Psoas muscle (tissue), 7 donors: ENCODE measurements at regions not wholly inside any gene's neighbourhood (a gene's known extent, or its start where the extent isn't known, plus 50 kb on each side); places are given as distances from the start of the nearest gene placed in this dataset.

Experiments used
- ATAC-seq, 4 donors: fragments of 200-7000 bp; cut with Tn5 transposase; one replicate each; pipeline ENCODE4 v1.9.1; 2020; ENCODE audit warnings: moderate library complexity in 3 of 4, mild to moderate bottlenecking in 2 of 4
- DNase-seq, 2 donors: peaks; one replicate each; pipeline ENCODE4 v3.0.0-alpha.2; 2020
- H3K27ac ChIP-seq: fragments of 200-600 bp; one replicate; pipeline ENCODE4 v1.8.0; 2022
- H3K27me3 ChIP-seq, 3 donors: fragments of 200-600 bp in 1 of 3; one replicate each; pipeline versions ENCODE4 v1.6.1 to v1.8.0; 2013 to 2022; ENCODE audit warnings: low read length in 2 of 3, mild to moderate bottlenecking in 2 of 3, moderate library complexity in 1 of 3; ENCODE audit not compliant: insufficient read depth in 3 of 3
- H3K36me3 ChIP-seq, 2 donors: fragments of 200-600 bp in 1 of 2; one replicate each; pipeline versions ENCODE4 v1.6.1 to v1.8.0; 2013 to 2022; ENCODE audit warnings: low read depth in 1 of 2, mild to moderate bottlenecking in 1 of 2, moderate library complexity in 1 of 2; ENCODE audit not compliant: insufficient read depth in 1 of 2
- H3K4me1 ChIP-seq: fragments of 200-600 bp; one replicate; pipeline ENCODE4 v1.8.0; 2022
- H3K4me3 ChIP-seq: fragments of 200-600 bp; one replicate; pipeline ENCODE4 v1.8.0; 2022; ENCODE audit warnings: mild to moderate bottlenecking
- H3K9me3 ChIP-seq: fragments of 200-600 bp; one replicate; pipeline ENCODE4 v1.8.0; 2022
- WGBS, 3 donors: extraction: QIAGEN DNeasy Blood & Tissue Kit; methylation state at CpG; one replicate each; pipeline versions ENCODE4 v1.1.6 to v1.1.7; 2013; 5-methylcytosine and 5-hydroxymethylcytosine counted together
- intact Hi-C, 2 donors: fragments of 100-400 bp; cut with DNase I; formaldehyde crosslinking; loops; one replicate each; pipeline versions ENCODE4 v1.11.0 to v1.14.2; 2022
- TF ChIP-seq, protein P1 (sequence below): fragments of 200-600 bp; IDR thresholded peaks from one replicate; pipeline ENCODE4 v1.8.0; 2022; ENCODE audit warnings: antibody characterized with exemption
- donor health status: healthy with polysubstance abuse.
- donor health status: DM: no; HTN: no; CAD: no; lungs with moderate emphysema.
- donor health status: Bipolar disorder and iron deficiency.
- donor health status: healthy.
- donor health status: DM: yes; HTN: yes; CAD: no.
- donor health status: DM: no; HTN: no; CAD: no.
- donor health status: DM: yes; HTN: yes; CAD: no.

DNA sequence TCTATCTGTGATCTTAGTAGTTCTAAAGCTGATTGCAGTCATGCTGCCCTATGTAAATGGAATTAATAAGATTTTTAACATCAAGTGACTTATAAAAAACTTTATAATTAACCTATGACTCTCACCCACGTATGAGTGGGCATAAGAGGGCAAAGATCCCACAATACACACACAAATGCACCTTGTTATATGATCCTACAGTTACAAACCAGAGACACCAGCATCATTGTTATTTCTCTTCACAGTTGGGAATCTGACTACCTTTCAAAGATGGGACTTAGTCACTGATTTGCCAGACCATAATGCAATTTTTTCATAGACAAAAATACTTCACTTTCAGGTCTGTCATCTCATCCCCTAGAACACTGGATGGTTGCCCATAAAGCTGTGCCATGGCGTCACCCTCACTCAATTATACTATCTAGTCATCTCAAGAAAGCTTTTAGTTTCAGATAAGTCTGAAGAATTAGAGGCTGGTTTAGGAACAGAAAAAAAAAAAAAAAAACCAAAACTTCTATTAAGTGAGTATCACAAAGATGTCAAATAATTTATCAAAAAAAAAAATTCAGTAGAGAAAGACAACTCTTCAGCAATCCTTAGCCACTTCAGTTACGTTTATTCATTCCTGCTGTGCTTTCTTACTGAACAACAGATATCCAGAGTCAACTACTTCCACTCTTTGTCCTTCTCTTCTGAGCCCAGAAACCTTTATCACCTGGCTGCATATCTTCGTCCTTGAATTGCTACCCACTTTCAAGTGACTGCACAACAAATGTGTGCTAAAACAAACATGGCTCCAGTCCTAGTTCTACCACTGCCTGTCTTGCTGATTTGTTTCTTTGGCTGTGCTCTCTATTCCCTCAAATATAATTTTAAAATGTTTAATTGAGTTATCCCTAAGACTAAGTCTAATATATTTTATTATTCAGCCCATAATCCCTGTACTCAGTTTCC is 175.0 kb upstream of the CHRM2 start:
- TF ChIP-seq, protein P1, sequence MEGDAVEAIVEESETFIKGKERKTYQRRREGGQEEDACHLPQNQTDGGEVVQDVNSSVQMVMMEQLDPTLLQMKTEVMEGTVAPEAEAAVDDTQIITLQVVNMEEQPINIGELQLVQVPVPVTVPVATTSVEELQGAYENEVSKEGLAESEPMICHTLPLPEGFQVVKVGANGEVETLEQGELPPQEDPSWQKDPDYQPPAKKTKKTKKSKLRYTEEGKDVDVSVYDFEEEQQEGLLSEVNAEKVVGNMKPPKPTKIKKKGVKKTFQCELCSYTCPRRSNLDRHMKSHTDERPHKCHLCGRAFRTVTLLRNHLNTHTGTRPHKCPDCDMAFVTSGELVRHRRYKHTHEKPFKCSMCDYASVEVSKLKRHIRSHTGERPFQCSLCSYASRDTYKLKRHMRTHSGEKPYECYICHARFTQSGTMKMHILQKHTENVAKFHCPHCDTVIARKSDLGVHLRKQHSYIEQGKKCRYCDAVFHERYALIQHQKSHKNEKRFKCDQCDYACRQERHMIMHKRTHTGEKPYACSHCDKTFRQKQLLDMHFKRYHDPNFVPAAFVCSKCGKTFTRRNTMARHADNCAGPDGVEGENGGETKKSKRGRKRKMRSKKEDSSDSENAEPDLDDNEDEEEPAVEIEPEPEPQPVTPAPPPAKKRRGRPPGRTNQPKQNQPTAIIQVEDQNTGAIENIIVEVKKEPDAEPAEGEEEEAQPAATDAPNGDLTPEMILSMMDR: no peak
- ATAC-seq (no peak), DNase-seq (no peak)
- WGBS, 3 donors: 60 to 67% (median 61%) methylated on average over 4 of the region's 4 CpGs
- H3K27me3 ChIP-seq: no peaks in the 10 kb centered on the region
- H3K4me1 ChIP-seq: no peaks in the 10 kb centered on the region
- no peaks in the 10 kb centered on the region for H3K36me3 ChIP-seq
- intact Hi-C loops: no loop called here
- no peak overlapping the region for H3K4me3 ChIP-seq
- no peaks in the 10 kb centered on the region for H3K9me3 ChIP-seq
- no peak overlapping the region for H3K27ac ChIP-seq

DNA sequence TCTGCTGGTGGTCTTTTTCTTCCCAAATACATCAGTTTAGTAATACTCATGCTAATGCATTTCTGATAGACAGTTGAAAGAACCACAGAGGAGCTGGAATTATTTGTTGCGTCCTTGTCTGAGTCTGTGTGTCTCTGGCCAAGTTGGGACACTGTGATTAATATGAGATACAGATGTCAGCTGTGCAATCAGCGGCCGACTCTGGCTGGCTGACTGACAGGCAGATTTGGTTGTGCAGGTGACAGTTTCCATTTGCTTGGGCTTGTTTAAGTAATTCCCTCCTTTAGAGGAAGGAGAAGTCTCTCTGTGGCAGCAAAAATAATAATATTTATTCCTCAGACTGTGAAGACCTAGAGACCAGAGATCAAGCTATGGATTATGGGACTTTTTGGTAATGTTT is 176.2 kb upstream of the CHRM2 start:
- no peaks in the 10 kb centered on the region for H3K4me1 ChIP-seq
- no peak for ATAC-seq
- H3K9me3 ChIP-seq: no peaks in the 10 kb centered on the region
- no peak for DNase-seq
- no peak overlapping the region for H3K27ac ChIP-seq
- intact Hi-C loops: no loop called here
- H3K36me3 ChIP-seq: no peaks in the 10 kb centered on the region
- 51 to 64% (median 60%) methylated on average over 3 of the region's 3 CpGs for whole genome bisulfite sequencing, 3 donors
- no peaks in the 10 kb centered on the region for H3K27me3 ChIP-seq
- H3K4me3 ChIP-seq: no peak overlapping the region
- TF ChIP-seq, protein P1: no peak

DNA sequence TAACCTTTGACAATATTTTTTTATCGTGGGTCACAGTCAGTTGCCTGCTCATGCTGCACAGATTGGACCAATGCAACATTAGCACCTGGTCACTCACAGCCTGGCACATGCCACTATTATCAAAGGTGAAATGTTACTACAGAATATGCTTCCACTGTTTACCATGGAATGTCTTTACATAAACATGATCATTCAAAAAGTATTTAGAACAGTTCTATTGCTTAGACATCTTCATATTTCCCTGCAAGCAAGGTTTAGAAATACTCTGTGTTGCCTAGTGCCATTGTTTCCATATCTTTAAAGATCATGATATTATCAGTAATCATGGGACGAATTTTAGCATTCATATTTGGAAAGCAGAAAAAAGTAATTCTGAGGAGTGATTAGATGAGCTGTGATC is 179.9 kb upstream of the CHRM2 start:
- WGBS, 3 donors: 73 to 81% (median 80%) methylated on average over 2 of the region's 2 CpGs
- no peak overlapping the region for H3K4me3 ChIP-seq
- intact Hi-C loops: no loop called here
- no peak for DNase-seq
- TF ChIP-seq, protein P1: no peak
- no peaks in the 10 kb centered on the region for H3K36me3 ChIP-seq
- no peaks in the 10 kb centered on the region for H3K4me1 ChIP-seq
- no peak for ATAC-seq
- H3K27me3 ChIP-seq: no peaks in the 10 kb centered on the region
- no peak overlapping the region for H3K27ac ChIP-seq
- no peaks in the 10 kb centered on the region for H3K9me3 ChIP-seq

DNA sequence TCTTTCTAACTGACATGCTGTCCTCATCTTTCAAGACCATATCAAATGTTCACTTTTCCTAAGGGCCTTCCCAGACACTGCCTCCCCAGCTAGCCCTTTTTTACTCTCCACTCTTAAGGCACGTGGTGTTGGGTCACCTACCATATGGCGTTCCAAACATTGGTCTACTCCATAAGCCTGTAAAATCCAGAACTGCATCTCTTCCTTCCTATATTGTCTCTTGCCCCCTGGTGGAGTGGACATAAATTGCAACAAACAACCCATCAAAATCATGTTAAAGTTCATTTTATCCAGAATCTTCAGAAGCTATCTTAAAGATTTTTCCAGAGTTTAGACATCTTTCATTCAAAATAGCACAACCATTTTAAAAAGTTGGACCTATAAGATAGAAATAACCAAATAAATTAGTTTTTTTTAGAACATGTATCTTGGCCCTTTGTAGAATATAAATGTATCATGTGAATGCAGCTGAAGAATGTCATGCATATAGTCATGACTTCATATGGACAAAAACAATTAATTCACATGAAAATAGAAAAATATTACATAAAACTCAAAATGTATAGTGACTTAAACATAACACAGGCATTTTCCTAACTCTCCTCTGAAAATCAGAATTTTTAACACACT is 180.6 kb upstream of the CHRM2 start:
- no peak overlapping the region for H3K27ac ChIP-seq
- DNase-seq (no peak), ATAC-seq (no peak)
- WGBS, 3 donors: 41 to 43% (median 42%) methylated on average over 2 of the region's 2 CpGs
- TF ChIP-seq, protein P1: peak; percentile 17
- no peaks in the 10 kb centered on the region for H3K27me3 ChIP-seq
- H3K4me3 ChIP-seq: no peak overlapping the region
- H3K9me3 ChIP-seq: no peaks in the 10 kb centered on the region
- no peaks in the 10 kb centered on the region for H3K4me1 ChIP-seq
- H3K36me3 ChIP-seq: no peaks in the 10 kb centered on the region
- intact Hi-C loops: no loop called here
